Tibial artery (tissue), 4 donors: ENCODE measurements at regions not wholly inside any gene's neighbourhood (a gene's known extent, or its start where the extent isn't known, plus 50 kb on each side); places are given as distances from the start of the nearest gene placed in this dataset.
A peak's percentile ranks its signal among the peaks of the same experiment; 100 is the strongest.

ENCODE experiments used
- DNase-seq, 2 donors: peaks; one replicate each; pipeline ENCODE4 v3.0.0-alpha.2; 2019
- H3K27ac ChIP-seq, 2 donors: fragments of 200-600 bp; sonication (generic) in 1 of 2; 1 replicate in 1 of 2; 2 replicates in 1 of 2; pipeline ENCODE4 v1.5.1; 2018 to 2019; ENCODE audit warnings: mild to moderate bottlenecking in 1 of 2
- H3K27me3 ChIP-seq, 2 donors: fragments of 200-600 bp; sonication (generic) in 1 of 2; one replicate each; pipeline versions ENCODE4 v1.5.1 to v1.6.0; 2016 to 2019
- H3K36me3 ChIP-seq, 3 donors: fragments of 200-600 bp; sonication (generic) in 2 of 3; one replicate each; pipeline ENCODE4 v1.5.1; 2016 to 2019; ENCODE audit warnings: mild to moderate bottlenecking in 2 of 3
- H3K4me1 ChIP-seq, 4 donors: fragments of 200-600 bp; sonication (generic) in 2 of 4; 1 replicate in 3 of 4; 2 replicates in 1 of 4; pipeline ENCODE4 v1.5.1; 2016 to 2019
- H3K4me3 ChIP-seq, 2 donors: fragments of 200-600 bp; sonication (generic) in 1 of 2; 1 replicate in 1 of 2; 2 replicates in 1 of 2; pipeline ENCODE4 v1.5.1; 2018 to 2019; ENCODE audit warnings: mild to moderate bottlenecking in 2 of 2
- H3K9me3 ChIP-seq, 3 donors: fragments of 200-600 bp; sonication (generic) in 1 of 3; one replicate each; pipeline ENCODE4 v1.5.1; 2016 to 2019
- CTCF ChIP-seq, 2 experiments: fragments of 200-600 bp in 1 of 2; fragments of 450-650 bp in 1 of 2; IDR thresholded peaks; one replicate each; pipeline ENCODE4 v1.5.1; 2017 to 2019; ENCODE audit warnings: antibody characterized with exemption in 2 of 2, mild to moderate bottlenecking in 1 of 2, moderate library complexity in 1 of 2
- intact Hi-C: fragments of 100-400 bp; cut with DNase I; formaldehyde crosslinking; loops from one replicate; pipeline ENCODE4 v1.15.0; 2023; ENCODE audit warnings: low total_unique reads

GRCh38 chr9:4921449-4921848 lies 63.6 kb upstream of the JAK2 start:
- no peak overlapping the region for H3K4me3 ChIP-seq
- no peaks in the 10 kb centered on the region for H3K27me3 ChIP-seq
- TF ChIP-seq CTCF (IDR thresholded peaks at IDR 0.05) = no peak
- DNase-seq = no peak
- no peaks in the 10 kb centered on the region for H3K9me3 ChIP-seq
- H3K27ac ChIP-seq = peak overlapping the region; percentile 3 to 21
- peaks cover 0 to 40% (median 12%) of the 10 kb centered on the region in 4 donors for H3K4me1 ChIP-seq
- intact Hi-C loops = no loop called here
- no peaks in the 10 kb centered on the region for H3K36me3 ChIP-seq

GRCh38 chr9:4922101-4922500 lies 63.0 kb upstream of the JAK2 start:
- DNase-seq = no peak
- H3K27ac ChIP-seq = peak overlapping the region; percentile 68 to 77
- intact Hi-C loops = no loop called here

GRCh38 chr9:4922730-4923129 lies 62.3 kb upstream of the JAK2 start:
- Histone ChIP-seq H3K27me3 (no peaks in the 10 kb centered on the region), H3K36me3 (no peaks in the 10 kb centered on the region), H3K9me3 (no peaks in the 10 kb centered on the region), H3K4me1 (peaks cover 0 to 53% (median 16%) of the 10 kb centered on the region in 4 donors), H3K4me3 (no peak overlapping the region), H3K27ac (peak overlapping the region; percentile 68 to 77)
- TF ChIP-seq CTCF (IDR thresholded peaks at IDR 0.05) = no peak
- intact Hi-C loops = no loop called here
- DNase-seq = no peak

More at GRCh38 chr9:4922101-4922500, 63.0 kb upstream of the JAK2 start:
- Histone ChIP-seq H3K4me3 (no peak overlapping the region), H3K27me3 (no peaks in the 10 kb centered on the region), H3K9me3 (no peaks in the 10 kb centered on the region), H3K36me3 (no peaks in the 10 kb centered on the region), H3K4me1 (peaks cover 0 to 46% (median 16%) of the 10 kb centered on the region in 4 donors)
- no peak for TF ChIP-seq CTCF (IDR thresholded peaks at IDR 0.05)

- no peaks in the 10 kb centered on the region for H3K36me3 ChIP-seq
- no peaks in the 10 kb centered on the region for H3K27me3 ChIP-seq
- H3K9me3 ChIP-seq = no peaks in the 10 kb centered on the region
- H3K4me1 ChIP-seq = peaks cover 0 to 57% (median 16%) of the 10 kb centered on the region in 4 donors
- no peak overlapping the region for H3K4me3 ChIP-seq
- no peak for DNase-seq
- intact Hi-C loops = no loop called here
- no peak for TF ChIP-seq CTCF (IDR thresholded peaks at IDR 0.05)
- peak overlapping the region; percentile 68 to 77 for H3K27ac ChIP-seq
Measured at GRCh38 chr9:4923141-4923540, 61.9 kb upstream of the JAK2 start.

- Histone ChIP-seq H3K36me3 (no peaks in the 10 kb centered on the region), H3K4me3 (no peak overlapping the region), H3K27ac (peak overlapping the region; percentile 68 to 77), H3K9me3 (no peaks in the 10 kb centered on the region), H3K27me3 (no peaks in the 10 kb centered on the region), H3K4me1 (peaks cover 0 to 64% (median 16%) of the 10 kb centered on the region in 4 donors)
- intact Hi-C loops = no loop called here
- no peak for DNase-seq
- TF ChIP-seq CTCF (IDR thresholded peaks at IDR 0.05) = no peak
Measured at GRCh38 chr9:4923580-4924544, 61.2 kb upstream of the JAK2 start.
